Dermis microvascular lymphatic vessel endothelial cell (primary cell): ENCODE measurements at regions not wholly inside any gene's neighbourhood (a gene's known extent, or its start where the extent isn't known, plus 50 kb on each side); places are given as distances from the start of the nearest gene placed in this dataset.

Experiments used
- DNase-seq, 2 donors: peaks; one replicate each; pipeline versions ENCODE4 v3.0.0 to v3.0.0-alpha.2; 2010; ENCODE audit warnings: low read depth in 2 of 2

DNA sequence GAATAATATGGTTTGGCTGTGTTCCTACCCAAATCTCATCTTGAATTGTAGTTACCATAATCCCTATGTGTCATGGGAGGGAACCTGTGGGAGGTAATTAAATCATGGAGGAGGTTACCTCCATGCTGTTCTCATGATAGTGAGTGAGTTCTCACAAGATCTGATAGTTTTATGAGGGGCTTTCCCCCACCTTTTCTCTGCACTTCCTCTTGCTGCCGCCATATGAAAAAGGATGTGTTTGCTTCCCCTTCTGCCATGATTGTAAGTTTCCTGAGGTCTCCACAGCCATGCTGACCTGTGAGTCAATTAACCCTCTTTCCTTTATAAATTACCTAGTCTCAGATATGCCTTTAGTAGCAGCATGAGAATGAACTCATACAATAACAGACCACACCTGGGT lies 63.7 kb upstream of the PRR16 start:
- DNase-seq = no peak

DNA sequence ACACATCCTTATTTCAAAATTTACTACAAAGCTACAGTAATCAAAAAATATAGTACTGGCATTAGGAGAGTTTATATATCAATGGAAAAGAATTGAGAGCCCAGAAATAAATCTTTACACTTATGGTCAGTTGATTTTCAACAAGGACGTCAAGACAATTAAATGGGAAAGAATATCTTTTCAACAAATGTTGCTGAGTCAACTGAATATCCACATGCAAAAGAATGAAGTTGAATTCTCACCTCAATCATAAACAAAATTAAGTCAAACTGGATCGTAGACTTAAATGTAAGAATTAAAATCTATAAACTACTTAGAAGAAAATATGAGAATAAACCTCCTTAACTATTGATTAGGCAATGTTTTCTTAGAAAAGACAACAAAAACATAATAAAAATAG lies 61.5 kb upstream of the PRR16 start:
- DNase-seq = no peak

DNA sequence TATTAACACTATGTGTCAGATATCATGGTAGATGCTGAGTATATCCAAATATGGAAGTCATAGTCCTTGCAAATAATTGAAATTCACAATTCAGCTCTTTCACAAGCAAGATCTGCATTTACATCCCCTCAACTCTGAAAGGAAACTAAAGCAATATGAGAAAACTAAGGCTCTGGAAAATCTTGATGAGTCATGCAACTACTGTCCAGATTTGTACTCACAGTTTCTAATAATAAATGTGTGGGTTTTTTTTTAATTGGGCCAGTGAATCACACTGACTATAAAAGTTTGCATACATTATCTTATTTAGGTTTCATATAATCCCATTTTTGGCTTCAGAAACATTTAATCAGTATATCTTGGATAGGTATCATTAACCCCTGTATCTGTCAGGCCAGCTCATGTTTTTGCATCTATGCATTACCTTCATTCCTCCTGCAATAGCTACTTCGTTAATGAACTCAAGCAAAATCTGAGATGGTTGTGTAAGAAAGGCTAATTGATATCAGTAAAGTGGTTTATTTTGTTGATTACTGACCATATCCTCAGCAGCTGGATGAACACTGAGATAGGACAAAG lies 58.7 kb upstream of the PRR16 start:
- no peak for DNase-seq

DNA sequence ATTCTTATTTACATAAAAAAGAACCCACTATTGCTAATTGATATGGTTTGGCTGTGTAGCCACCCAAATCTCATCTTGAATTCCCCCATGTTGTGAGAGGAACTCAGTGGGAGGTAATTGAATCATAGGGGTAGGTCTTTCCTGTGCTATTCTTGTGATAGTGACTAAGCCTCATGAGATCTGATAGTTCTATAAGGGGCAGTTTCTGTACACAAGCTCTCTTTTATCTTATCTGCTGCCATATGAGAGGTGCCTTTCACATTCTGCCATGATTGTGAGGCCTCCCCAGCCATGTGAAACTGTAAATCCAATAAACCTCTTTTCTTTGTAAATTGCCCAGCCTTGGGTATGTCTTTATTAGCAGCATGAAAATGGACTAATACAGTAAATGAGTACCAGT lies 58.2 kb upstream of the PRR16 start:
- no peak for DNase-seq

DNA sequence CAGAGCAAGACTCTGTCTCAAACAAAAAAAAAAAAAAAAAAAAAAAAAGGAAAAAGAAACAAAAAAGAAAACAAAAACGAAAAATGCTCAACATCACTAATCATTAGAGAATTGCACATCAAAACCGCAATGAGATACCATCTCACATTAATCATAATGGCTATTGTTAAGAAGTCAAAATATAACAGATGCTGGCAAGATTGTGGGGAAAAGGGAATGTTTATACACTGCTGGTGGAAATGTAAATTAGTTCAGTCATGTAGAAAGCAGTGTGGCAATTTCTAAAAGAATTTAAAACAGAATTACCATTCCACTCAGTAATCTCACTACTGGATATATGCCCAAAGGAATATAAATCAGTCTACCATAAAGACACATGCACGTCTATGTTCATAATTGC lies 50.4 kb upstream of the PRR16 start:
- DNase-seq = no peak
